ENCODE measurements at regions not wholly inside any gene's neighbourhood (a gene's known extent, or its start where the extent isn't known, plus 50 kb on each side); places are given as distances from the start of the nearest gene placed in this dataset.

GRCh38 chr6:163780994-163781393 is 366.5 kb downstream of the QKI start:
- TF ChIP-seq TAF1 (IDR thresholded peaks at IDR 0.05; ENCODE audit: borderline replicate concordance, insufficient read depth, low read length) (no peak), SIN3A (IDR thresholded peaks at IDR 0.05; ENCODE audit: borderline replicate concordance, insufficient read depth, low read length) (no peak), FOXP2 (optimal IDR thresholded peaks at IDR 0.05; ENCODE audit: borderline replicate concordance, extremely low read depth, extremely low read length, insufficient read depth) (no peak), REST (IDR thresholded peaks at IDR 0.05; ENCODE audit: insufficient read depth in 1 of 2, low read depth in 2 of 2, low read length in 2 of 2) (no peak), POLR2AphosphoS5 (IDR thresholded peaks at IDR 0.05; ENCODE audit: low read depth, low read length) (no peak)

GRCh38 chr6:163779727-163780284 is 365.3 kb downstream of the QKI start:
- TF ChIP-seq SIN3A (IDR thresholded peaks at IDR 0.05; ENCODE audit: borderline replicate concordance, insufficient read depth, low read length) (no peak), TAF1 (IDR thresholded peaks at IDR 0.05; ENCODE audit: borderline replicate concordance, insufficient read depth, low read length) (no peak), REST (IDR thresholded peaks at IDR 0.05; ENCODE audit: insufficient read depth in 1 of 2, low read depth in 2 of 2, low read length in 2 of 2) (no peak), FOXP2 (optimal IDR thresholded peaks at IDR 0.05; ENCODE audit: borderline replicate concordance, extremely low read depth, extremely low read length, insufficient read depth) (no peak), POLR2AphosphoS5 (IDR thresholded peaks at IDR 0.05; ENCODE audit: low read depth, low read length) (no peak)

GRCh38 chr6:163777716-163778115 is 363.2 kb downstream of the QKI start:
- TF ChIP-seq POLR2AphosphoS5 (IDR thresholded peaks at IDR 0.05; ENCODE audit: low read depth, low read length) (no peak), REST (IDR thresholded peaks at IDR 0.05; ENCODE audit: insufficient read depth in 1 of 2, low read depth in 2 of 2, low read length in 2 of 2) (no peak), FOXP2 (optimal IDR thresholded peaks at IDR 0.05; ENCODE audit: borderline replicate concordance, extremely low read depth, extremely low read length, insufficient read depth) (no peak), SIN3A (IDR thresholded peaks at IDR 0.05; ENCODE audit: borderline replicate concordance, insufficient read depth, low read length) (no peak), TAF1 (IDR thresholded peaks at IDR 0.05; ENCODE audit: borderline replicate concordance, insufficient read depth, low read length) (no peak)

- TF ChIP-seq FOXP2 (optimal IDR thresholded peaks at IDR 0.05; ENCODE audit: borderline replicate concordance, extremely low read depth, extremely low read length, insufficient read depth) (no peak), SIN3A (IDR thresholded peaks at IDR 0.05; ENCODE audit: borderline replicate concordance, insufficient read depth, low read length) (no peak), POLR2AphosphoS5 (IDR thresholded peaks at IDR 0.05; ENCODE audit: low read depth, low read length) (no peak), TAF1 (IDR thresholded peaks at IDR 0.05; ENCODE audit: borderline replicate concordance, insufficient read depth, low read length) (no peak), REST (IDR thresholded peaks at IDR 0.05; ENCODE audit: insufficient read depth in 1 of 2, low read depth in 2 of 2, low read length in 2 of 2) (no peak)
Observed at GRCh38 chr6:163776906-163777686, 362.6 kb downstream of the QKI start.
